ENCODE measurements at regions not wholly inside any gene's neighbourhood (a gene's known extent, or its start where the extent isn't known, plus 50 kb on each side); places are given as distances from the start of the nearest gene placed in this dataset.

DNA sequence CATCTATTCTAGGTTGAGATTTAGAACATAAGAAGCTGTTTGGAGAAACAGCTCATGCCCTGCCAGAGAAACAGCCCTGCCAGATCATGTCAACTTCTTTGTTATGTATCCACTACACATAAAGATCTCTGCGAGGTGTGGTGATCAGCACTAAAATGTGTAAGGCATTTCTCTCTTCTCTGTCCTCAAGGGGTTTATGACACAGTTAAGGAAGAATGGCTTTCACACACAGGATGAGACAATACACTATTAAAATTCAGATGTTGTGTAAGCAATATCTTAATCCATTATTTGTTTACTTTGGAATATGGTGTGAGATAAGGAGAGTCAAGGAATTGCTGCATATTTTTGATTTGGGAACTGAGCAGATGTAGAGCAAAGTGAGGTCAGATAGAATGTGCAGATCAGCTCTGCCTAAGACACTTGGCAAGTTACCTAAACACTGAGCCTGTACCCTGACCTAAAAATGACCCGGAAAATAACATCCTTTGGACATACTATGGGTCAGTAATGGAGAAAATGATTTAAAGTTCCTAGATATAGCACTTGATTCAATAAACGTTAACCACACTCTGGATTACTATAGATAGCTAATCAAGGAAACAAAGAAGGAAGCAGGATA, 434.7 kb upstream of the PDZRN3 start:
- no peaks in the 10 kb centered on the region for H3K9me3 ChIP-seq (ENCODE audit: low read length)
- no peaks in the 10 kb centered on the region for H3K36me3 ChIP-seq (ENCODE audit: insufficient read depth, low read length)
- no peak overlapping the region for H3K4me2 ChIP-seq (ENCODE audit: low read length)
- TF ChIP-seq RAD21 (conservative IDR thresholded peaks at IDR 0.05) (no peak), EZH2 (IDR thresholded peaks at IDR 0.05; ENCODE audit: borderline replicate concordance, insufficient read depth, low read length, poor library complexity, severe bottlenecking) (no peak), TAF1 (IDR thresholded peaks at IDR 0.05; ENCODE audit: low read depth) (no peak), SMC3 (conservative IDR thresholded peaks at IDR 0.05; ENCODE audit: poor library complexity) (no peak), POLR2AphosphoS5 (IDR thresholded peaks at IDR 0.05) (no peak), MXI1 (conservative IDR thresholded peaks at IDR 0.05; ENCODE audit: poor library complexity, severe bottlenecking) (no peak), EP300 (conservative IDR thresholded peaks at IDR 0.05; ENCODE audit: poor library complexity, severe bottlenecking) (no peak)
- TF ChIP-seq, protein P1, sequence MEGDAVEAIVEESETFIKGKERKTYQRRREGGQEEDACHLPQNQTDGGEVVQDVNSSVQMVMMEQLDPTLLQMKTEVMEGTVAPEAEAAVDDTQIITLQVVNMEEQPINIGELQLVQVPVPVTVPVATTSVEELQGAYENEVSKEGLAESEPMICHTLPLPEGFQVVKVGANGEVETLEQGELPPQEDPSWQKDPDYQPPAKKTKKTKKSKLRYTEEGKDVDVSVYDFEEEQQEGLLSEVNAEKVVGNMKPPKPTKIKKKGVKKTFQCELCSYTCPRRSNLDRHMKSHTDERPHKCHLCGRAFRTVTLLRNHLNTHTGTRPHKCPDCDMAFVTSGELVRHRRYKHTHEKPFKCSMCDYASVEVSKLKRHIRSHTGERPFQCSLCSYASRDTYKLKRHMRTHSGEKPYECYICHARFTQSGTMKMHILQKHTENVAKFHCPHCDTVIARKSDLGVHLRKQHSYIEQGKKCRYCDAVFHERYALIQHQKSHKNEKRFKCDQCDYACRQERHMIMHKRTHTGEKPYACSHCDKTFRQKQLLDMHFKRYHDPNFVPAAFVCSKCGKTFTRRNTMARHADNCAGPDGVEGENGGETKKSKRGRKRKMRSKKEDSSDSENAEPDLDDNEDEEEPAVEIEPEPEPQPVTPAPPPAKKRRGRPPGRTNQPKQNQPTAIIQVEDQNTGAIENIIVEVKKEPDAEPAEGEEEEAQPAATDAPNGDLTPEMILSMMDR (IDR thresholded peaks at IDR 0.05; ENCODE audit: poor library complexity, severe bottlenecking) = no peak
- TF ChIP-seq, protein P2, sequence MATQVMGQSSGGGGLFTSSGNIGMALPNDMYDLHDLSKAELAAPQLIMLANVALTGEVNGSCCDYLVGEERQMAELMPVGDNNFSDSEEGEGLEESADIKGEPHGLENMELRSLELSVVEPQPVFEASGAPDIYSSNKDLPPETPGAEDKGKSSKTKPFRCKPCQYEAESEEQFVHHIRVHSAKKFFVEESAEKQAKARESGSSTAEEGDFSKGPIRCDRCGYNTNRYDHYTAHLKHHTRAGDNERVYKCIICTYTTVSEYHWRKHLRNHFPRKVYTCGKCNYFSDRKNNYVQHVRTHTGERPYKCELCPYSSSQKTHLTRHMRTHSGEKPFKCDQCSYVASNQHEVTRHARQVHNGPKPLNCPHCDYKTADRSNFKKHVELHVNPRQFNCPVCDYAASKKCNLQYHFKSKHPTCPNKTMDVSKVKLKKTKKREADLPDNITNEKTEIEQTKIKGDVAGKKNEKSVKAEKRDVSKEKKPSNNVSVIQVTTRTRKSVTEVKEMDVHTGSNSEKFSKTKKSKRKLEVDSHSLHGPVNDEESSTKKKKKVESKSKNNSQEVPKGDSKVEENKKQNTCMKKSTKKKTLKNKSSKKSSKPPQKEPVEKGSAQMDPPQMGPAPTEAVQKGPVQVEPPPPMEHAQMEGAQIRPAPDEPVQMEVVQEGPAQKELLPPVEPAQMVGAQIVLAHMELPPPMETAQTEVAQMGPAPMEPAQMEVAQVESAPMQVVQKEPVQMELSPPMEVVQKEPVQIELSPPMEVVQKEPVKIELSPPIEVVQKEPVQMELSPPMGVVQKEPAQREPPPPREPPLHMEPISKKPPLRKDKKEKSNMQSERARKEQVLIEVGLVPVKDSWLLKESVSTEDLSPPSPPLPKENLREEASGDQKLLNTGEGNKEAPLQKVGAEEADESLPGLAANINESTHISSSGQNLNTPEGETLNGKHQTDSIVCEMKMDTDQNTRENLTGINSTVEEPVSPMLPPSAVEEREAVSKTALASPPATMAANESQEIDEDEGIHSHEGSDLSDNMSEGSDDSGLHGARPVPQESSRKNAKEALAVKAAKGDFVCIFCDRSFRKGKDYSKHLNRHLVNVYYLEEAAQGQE (IDR thresholded peaks at IDR 0.05; ENCODE audit: borderline replicate concordance) = no peak
- H3F3A ChIP-seq (ENCODE audit: insufficient read depth, low read length, poor library complexity, severe bottlenecking) = no peaks in the 10 kb centered on the region
- H3K4me3 ChIP-seq (ENCODE audit: low read length) = no peak overlapping the region
- H3K9ac ChIP-seq (ENCODE audit: low read length) = no peak overlapping the region
- no peaks in the 10 kb centered on the region for H3K27me3 ChIP-seq (ENCODE audit: insufficient read depth, low read depth, low read length)
- no peak overlapping the region for H3K27ac ChIP-seq (ENCODE audit: low read length)
- H2AFZ ChIP-seq (ENCODE audit: low read depth, low read length) = no peak overlapping the region
- no peaks in the 10 kb centered on the region for H3K79me2 ChIP-seq (replicated peaks; ENCODE audit: insufficient read depth, low read length)
- no peaks in the 10 kb centered on the region for H3K9me2 ChIP-seq (ENCODE audit: insufficient read depth, low read length)
- H4K20me1 ChIP-seq (ENCODE audit: insufficient read depth) = no peaks in the 10 kb centered on the region

DNA sequence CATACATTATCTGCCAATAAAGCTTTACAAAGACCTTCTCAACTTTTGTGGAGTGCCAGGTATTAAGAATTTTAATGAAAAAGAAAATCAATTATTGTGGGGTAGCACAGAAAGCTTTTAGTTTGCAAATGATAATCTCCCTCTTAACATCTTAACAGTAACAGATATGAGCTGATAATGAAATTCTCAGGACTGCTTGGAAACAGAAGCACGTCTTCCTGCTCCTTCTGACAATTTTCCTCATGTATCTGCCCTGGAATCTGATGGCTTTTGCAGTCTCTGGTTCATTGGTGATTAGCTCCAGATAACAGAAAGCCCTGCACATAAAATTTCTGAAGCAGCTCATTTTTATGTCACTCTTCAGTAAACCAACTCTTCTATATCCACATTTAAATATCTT, 432.4 kb upstream of the PDZRN3 start:
- no peaks in the 10 kb centered on the region for H3K9me2 ChIP-seq (ENCODE audit: insufficient read depth, low read length)
- H3K27ac ChIP-seq (ENCODE audit: low read length) = peak overlapping the region; percentile 72
- H2AFZ ChIP-seq (ENCODE audit: low read depth, low read length) = no peak overlapping the region

More for the DNA sequence above, 432.4 kb upstream of the PDZRN3 start:
- Histone ChIP-seq H3K9ac (ENCODE audit: low read length) (no peak overlapping the region), H3K27me3 (ENCODE audit: insufficient read depth, low read depth, low read length) (no peaks in the 10 kb centered on the region), H3K36me3 (ENCODE audit: insufficient read depth, low read length) (no peaks in the 10 kb centered on the region), H3K9me3 (ENCODE audit: low read length) (no peaks in the 10 kb centered on the region), H4K20me1 (ENCODE audit: insufficient read depth) (no peaks in the 10 kb centered on the region), H3K4me3 (ENCODE audit: low read length) (peak overlapping the region; percentile 36), H3K4me2 (ENCODE audit: low read length) (peak overlapping the region; percentile 74), H3K79me2 (replicated peaks; ENCODE audit: insufficient read depth, low read length) (no peaks in the 10 kb centered on the region), H3F3A (ENCODE audit: insufficient read depth, low read length, poor library complexity, severe bottlenecking) (no peaks in the 10 kb centered on the region)
- TF ChIP-seq RAD21 (conservative IDR thresholded peaks at IDR 0.05) (peak; percentile 29), POLR2AphosphoS5 (IDR thresholded peaks at IDR 0.05) (peak; percentile 15), TAF1 (IDR thresholded peaks at IDR 0.05; ENCODE audit: low read depth) (no peak), MXI1 (conservative IDR thresholded peaks at IDR 0.05; ENCODE audit: poor library complexity, severe bottlenecking) (no peak), EP300 (conservative IDR thresholded peaks at IDR 0.05; ENCODE audit: poor library complexity, severe bottlenecking) (peak; percentile 37), SMC3 (conservative IDR thresholded peaks at IDR 0.05; ENCODE audit: poor library complexity) (no peak)
- TF ChIP-seq, protein P2 (IDR thresholded peaks at IDR 0.05; ENCODE audit: borderline replicate concordance) = peak; percentile 91
- TF ChIP-seq, protein P1 (IDR thresholded peaks at IDR 0.05; ENCODE audit: poor library complexity, severe bottlenecking) = no peak
